ENCODE measurements at regions not wholly inside any gene's neighbourhood (a gene's known extent, or its start where the extent isn't known, plus 50 kb on each side); places are given as distances from the start of the nearest gene placed in this dataset.

DNA sequence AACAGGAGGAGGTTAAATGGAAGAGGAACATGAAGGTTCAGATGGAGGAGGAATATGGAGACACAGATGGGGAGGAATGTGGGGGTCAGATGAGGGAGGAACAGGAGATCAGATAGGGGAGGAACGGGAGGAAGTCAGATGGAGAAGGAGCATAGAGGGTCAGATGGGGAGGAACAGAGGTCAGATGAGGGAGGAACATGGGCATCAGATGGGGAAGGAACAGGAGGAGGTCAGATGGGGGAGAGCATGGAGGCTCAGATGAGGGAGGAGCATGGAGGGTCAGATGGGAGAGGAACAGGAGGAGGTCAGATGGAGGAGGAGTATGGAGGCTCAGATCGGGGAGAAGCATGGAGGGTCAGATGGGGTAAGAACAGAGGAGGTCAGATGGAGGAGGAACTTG lies 290.6 kb downstream of the BMP7 start:
- no peaks in the 10 kb centered on the region for H3K4me1 Mint-ChIP-seq
- H3K4me3 Mint-ChIP-seq, result no peak overlapping the region
- DNase-seq (no peak), ATAC-seq (no peak)
- peaks cover 83% of the 10 kb centered on the region for H3K27me3 Mint-ChIP-seq
- H3K27ac Mint-ChIP-seq, result no peak overlapping the region
- H3K9me3 Mint-ChIP-seq, result no peaks in the 10 kb centered on the region

DNA sequence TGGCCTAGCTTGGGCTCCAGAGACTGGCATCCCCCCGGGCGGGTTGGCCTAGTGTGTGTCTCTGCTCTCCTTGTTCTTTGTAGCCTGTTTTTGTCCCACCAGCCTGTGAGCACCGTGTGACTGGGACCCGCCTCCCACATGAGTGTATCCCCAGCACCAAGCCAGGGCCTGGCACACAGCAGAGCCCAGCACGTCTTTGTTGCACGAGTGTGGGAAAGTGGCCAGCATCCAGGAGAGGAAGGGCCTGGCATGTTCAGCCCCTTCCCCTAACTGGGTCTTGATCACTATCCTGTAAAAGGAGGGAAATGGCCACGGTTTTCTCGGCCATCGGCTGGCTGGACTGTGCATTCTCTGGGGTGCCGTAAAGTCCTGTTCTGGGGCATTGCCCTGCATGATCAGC lies 290.1 kb downstream of the BMP7 start:
- no peaks in the 10 kb centered on the region for H3K9me3 Mint-ChIP-seq
- DNase-seq (no peak), ATAC-seq (no peak)
- no peak overlapping the region for H3K4me3 Mint-ChIP-seq
- H3K4me1 Mint-ChIP-seq, result no peaks in the 10 kb centered on the region
- no peak overlapping the region for H3K27ac Mint-ChIP-seq
- H3K27me3 Mint-ChIP-seq, result peaks cover 78% of the 10 kb centered on the region

DNA sequence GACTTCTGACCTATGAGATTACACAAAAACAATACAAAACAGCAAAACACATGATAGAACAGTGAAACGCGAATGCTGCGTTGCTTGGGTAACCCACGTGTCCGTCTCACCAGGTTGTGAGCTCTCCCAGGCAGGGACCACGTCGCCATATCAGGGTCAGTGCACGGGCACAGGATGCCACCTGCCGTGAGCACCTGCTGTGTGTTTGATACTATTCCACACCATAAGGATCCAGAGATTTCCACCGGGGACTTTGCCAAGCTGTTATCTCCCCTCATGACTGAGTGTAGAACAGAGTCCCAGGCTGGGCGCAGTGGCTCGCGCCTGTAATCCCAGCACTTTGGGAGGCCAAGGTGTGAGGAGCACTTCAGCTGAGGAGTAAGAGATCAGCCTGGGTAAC lies 288.0 kb downstream of the BMP7 start:
- peaks cover 0 to under 1% of the 10 kb centered on the region in 2 donors for H3K9me3 Mint-ChIP-seq
- no peak overlapping the region for H3K4me3 Mint-ChIP-seq
- no peaks in the 10 kb centered on the region for H3K4me1 Mint-ChIP-seq
- ATAC-seq (no peak), DNase-seq (no peak)
- peak overlapping the region in 1 of 2 donors; percentile 45 for H3K27ac Mint-ChIP-seq
- peaks cover 67% of the 10 kb centered on the region for H3K27me3 Mint-ChIP-seq

DNA sequence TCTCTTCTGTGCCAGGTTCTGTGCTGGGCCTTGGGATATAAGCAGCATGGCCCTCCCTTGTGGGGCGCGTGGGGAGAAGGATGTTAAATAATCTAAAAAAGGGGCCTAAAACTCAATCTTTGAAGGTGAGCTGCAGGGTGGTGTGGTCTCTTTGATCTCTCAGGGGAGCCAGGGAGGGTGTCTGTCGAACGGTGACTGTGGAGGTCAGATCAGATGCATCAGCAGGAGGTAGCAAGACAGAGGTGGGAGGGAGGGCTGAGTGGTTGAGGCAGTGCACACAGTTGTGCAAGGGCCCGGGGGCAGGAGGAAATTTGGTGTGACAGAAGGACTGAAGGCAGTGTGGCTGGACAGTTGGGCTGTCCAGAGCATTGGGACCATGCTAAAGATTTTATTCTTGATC lies 287.3 kb downstream of the BMP7 start:
- H3K27ac Mint-ChIP-seq, result no peak overlapping the region

DNA sequence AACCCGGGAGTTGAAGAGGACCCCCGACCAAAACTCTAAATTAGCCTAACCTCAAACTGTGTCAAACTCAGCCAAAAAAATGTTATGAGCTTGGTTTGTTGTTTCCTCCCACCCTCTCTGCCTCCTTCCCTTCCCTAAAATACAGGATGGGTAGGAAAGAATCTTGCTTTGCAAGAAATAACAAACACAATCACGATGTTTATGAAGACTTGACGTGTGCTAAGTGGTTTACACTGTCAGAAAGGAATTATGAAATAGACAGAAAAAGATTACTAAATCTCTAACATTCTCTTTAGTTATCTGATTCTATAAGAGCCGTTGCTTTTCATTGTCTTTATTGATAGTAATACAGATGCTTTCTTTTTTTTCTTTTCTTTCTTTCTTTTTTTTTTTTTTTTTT lies 285.1 kb downstream of the BMP7 start:
- H3K27me3 Mint-ChIP-seq, result peaks cover 39% of the 10 kb centered on the region
- no peaks in the 10 kb centered on the region for H3K4me1 Mint-ChIP-seq
- no peak overlapping the region for H3K4me3 Mint-ChIP-seq
- no peak for DNase-seq
- H3K27ac Mint-ChIP-seq, result peak overlapping the region in 1 of 2 donors; percentile 67
- peaks cover 7 to 17% of the 10 kb centered on the region in 2 donors for H3K9me3 Mint-ChIP-seq
- ATAC-seq, result no peak

More for the DNA sequence above, 287.3 kb downstream of the BMP7 start:
- Mint-ChIP-seq H3K4me3 (no peak overlapping the region), H3K9me3 (peaks cover 2 to 7% of the 10 kb centered on the region in 2 donors), H3K4me1 (no peaks in the 10 kb centered on the region), H3K27me3 (peaks cover 61% of the 10 kb centered on the region)
- no peak for ATAC-seq
- no peak for DNase-seq

DNA sequence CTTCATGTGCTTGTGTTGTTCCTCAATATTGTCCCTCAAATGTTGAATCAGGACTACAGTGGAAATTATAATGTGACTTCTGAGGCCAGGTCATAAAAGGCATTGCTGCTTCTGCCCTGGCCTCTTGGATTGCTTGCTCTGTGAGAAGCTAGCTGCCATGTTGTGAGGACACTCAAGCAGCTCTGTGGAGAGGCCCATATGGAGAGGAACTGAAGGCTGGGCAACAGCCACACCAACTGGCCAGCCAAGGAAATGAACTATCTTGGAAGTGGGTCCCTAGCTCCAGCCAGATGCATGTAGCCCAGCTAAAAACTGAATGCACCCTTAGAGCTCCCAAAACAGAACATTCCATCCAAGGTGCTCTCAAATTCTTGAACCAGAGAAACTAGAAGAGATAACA lies 282.6 kb downstream of the BMP7 start:
- Mint-ChIP-seq H3K4me3 (no peak overlapping the region), H3K27ac (no peak overlapping the region), H3K27me3 (peaks cover 23% of the 10 kb centered on the region), H3K9me3 (peaks cover 7 to 25% of the 10 kb centered on the region in 2 donors), H3K4me1 (no peaks in the 10 kb centered on the region)
- ATAC-seq (no peak), DNase-seq (no peak)

DNA sequence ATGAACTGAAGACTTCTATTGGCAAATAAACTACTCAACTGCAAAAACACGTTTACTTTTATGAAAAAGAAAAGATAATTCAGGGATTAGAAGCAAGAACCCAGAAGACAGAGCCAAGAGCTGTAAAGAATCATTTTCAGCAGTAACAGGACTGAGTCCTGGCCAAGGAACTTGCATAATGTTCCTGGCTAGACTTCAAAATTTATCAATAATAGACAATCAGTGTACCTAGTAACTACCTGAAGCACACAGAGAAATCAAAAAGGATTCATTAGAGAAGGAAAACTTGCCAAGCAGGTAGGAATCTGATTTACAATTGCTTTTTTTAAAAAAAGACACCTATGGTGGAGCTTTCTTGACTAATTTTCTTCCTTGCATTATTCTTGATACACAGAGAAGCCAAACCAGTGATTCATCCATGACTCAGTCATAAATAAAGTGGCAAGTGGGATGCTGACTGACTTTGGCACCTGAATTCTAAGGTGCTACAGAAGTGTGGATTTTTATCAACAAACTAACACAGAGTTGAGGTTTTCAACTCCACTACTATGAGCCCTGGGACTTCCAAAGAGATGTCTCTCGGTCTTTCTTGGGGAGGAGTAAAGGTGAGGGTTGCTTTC lies 281.3 kb downstream of the BMP7 start:
- no peak overlapping the region for H3K27ac Mint-ChIP-seq
- peaks cover 18% of the 10 kb centered on the region for H3K27me3 Mint-ChIP-seq
- no peaks in the 10 kb centered on the region for H3K4me1 Mint-ChIP-seq
- ATAC-seq (no peak), DNase-seq (no peak)
- peaks cover 7 to 25% of the 10 kb centered on the region in 2 donors for H3K9me3 Mint-ChIP-seq
- H3K4me3 Mint-ChIP-seq, result no peak overlapping the region

DNA sequence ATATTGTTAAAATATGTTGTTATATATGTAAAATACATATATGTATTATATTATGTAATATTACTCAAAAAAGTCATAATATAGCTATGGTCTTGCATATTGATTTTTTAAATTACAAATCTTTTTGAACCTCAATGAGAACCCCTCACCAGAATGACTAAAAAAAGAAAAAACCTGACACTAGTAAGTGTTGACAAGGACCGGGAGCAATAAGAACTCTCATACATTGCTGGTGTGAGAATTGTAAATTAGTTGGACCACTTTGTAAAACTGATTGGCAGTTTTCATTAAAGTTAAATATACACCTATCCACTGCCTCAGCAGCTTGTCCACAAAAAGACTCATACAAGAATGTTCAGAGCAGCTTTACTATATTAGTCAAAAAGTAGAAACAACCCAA lies 280.0 kb downstream of the BMP7 start:
- ATAC-seq, result no peak
- Mint-ChIP-seq H3K4me1 (no peaks in the 10 kb centered on the region), H3K27me3 (peaks cover 20% of the 10 kb centered on the region), H3K4me3 (no peak overlapping the region), H3K27ac (no peak overlapping the region), H3K9me3 (peaks cover 7 to 25% of the 10 kb centered on the region in 2 donors)
- no peak for DNase-seq

DNA sequence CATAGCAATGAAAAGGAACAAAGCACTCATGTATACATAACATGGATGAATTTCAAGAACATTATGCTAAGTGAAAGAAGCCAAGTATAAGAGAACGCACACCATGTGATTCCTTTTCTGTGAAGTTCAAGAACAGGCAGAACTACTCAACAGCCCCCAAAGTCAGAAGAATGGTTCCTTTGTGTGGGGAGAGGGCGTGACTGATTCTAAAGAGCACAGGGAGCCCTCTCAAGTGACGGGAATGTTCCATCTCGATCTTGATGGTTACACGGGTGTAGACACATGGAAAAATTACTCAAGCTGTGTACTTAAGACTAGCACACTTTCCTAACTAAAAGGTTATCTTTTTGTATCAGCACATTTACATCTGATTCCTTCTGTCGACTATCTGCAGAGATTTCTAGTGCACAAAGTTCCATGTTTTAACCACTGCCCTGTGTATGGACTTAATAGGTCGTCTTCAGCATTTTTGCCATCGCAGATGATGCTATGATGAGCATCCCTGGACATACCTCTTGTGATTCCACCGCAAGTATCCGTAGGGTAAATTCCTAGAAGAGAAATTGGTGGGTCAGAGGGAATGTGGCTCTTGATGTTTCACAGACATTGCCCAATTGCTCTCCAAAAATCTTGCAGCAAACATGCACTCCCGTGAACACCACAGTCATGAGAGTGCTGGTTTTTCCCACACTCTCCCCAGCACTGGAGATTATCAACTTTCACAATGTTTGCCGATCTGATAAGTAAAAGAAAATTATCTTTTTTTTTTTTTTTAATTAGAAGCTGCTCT lies 279.3 kb downstream of the BMP7 start:
- Mint-ChIP-seq H3K9me3 (peaks cover 7 to 25% of the 10 kb centered on the region in 2 donors), H3K27me3 (peaks cover 21% of the 10 kb centered on the region), H3K4me1 (no peaks in the 10 kb centered on the region), H3K27ac (no peak overlapping the region), H3K4me3 (no peak overlapping the region)
- no peak for ATAC-seq
- no peak for DNase-seq

DNA sequence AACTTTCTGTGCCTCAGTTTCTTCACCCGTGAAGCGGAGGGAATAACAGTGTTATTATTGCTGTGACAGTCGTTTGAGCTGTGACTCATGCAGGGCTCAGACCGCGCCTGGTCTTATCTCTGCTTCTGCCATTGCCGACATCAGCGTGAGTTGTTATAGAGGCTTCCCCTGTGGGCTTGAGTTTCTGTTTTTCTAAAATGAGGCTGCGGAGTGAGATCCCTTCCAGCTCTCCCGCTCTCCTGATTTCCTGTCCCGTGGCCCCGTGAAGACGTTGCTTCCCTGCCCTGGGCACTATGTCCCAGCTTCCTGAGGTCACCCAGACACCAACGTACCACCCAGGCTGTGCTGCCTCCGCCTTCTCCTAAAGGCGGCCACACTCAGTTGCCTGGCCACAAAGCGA lies 278.5 kb downstream of the BMP7 start:
- no peak for ATAC-seq
- Mint-ChIP-seq H3K4me1 (no peaks in the 10 kb centered on the region), H3K4me3 (no peak overlapping the region), H3K27me3 (peaks cover 21% of the 10 kb centered on the region), H3K9me3 (peaks cover 7 to 25% of the 10 kb centered on the region in 2 donors), H3K27ac (no peak overlapping the region)
- DNase-seq, result no peak

DNA sequence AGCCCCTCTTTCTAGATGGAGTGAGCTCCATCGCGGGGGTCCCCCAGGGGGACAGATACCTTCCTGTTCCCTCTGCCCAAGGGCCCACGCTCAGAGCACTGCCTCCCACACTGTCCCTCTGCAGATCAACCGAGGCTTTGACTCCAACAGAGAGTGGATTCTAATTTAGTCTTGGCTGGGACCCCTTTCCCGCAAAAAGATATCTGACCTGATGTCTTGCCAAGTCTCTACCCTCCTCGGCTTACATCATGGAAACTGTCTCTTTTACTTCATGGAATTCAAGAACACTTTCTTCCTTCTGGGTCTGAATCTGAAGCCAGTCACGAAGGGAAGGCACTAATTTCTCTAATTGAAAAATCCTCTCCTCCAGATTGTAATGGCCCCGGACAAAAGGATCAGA lies 278.0 kb downstream of the BMP7 start:
- H3K9me3 Mint-ChIP-seq, result peaks cover 7 to 25% of the 10 kb centered on the region in 2 donors
- DNase-seq, result no peak
- H3K27ac Mint-ChIP-seq, result no peak overlapping the region
- H3K4me1 Mint-ChIP-seq, result no peaks in the 10 kb centered on the region
- peaks cover 21% of the 10 kb centered on the region for H3K27me3 Mint-ChIP-seq
- no peak overlapping the region for H3K4me3 Mint-ChIP-seq
- no peak for ATAC-seq

DNA sequence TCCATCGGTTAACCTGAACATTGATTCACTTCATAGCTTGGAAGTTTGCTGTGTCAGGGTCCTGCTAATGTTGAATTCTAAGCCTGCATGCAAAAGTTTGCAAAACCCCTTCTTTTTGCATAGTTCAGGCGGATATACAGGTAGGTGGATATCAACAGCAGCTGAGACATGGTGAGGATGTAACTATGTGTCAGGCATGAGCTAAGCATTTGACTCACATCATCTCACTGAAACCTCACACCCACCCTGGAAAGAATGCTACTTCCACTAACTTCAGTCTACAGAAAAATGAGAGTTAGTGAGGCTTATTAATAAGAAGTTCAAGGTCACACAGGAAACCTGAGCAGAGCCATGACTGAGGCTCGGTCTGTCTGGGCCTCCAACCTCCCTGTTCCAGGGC lies 276.9 kb downstream of the BMP7 start:
- Mint-ChIP-seq H3K4me1 (no peaks in the 10 kb centered on the region), H3K4me3 (no peak overlapping the region)

DNA sequence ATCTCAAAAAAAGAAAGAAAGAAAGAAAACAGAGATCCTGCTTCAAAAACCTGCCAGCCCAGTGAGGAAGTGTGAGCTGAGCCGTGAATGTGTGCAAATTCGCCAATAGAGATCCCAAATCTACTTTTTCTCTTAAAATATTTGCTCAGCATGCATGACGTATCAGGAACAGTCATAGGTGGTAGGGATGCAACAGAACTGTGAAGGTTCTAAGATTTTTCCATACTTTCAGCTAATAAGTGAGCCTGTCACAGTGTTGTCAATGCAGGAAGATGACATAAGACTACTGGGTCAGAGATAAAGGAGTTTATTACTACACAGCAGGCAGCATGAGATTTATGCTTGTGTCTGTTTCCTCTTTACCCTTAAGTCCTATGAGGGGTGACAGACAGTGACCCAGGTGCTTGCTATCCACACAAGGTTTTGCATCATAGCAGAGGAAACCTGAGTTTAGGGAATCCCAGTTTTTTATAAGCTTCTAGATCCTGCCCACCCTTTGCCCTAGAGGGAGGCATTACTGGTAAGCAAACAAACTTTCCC lies 273.4 kb downstream of the BMP7 start:
- DNase-seq, result no peak
- H3K4me1 Mint-ChIP-seq, result no peaks in the 10 kb centered on the region
- H3K4me3 Mint-ChIP-seq, result no peak overlapping the region
- H3K27ac Mint-ChIP-seq, result no peak overlapping the region
- peaks cover 29% of the 10 kb centered on the region for H3K27me3 Mint-ChIP-seq
- ATAC-seq, result no peak
- peaks cover 0 to 11% of the 10 kb centered on the region in 2 donors for H3K9me3 Mint-ChIP-seq

More for the DNA sequence above, 276.9 kb downstream of the BMP7 start:
- Mint-ChIP-seq H3K9me3 (peaks cover 1 to 14% of the 10 kb centered on the region in 2 donors), H3K27ac (no peak overlapping the region), H3K27me3 (peaks cover 21% of the 10 kb centered on the region)
- ATAC-seq, result no peak
- no peak for DNase-seq

DNA sequence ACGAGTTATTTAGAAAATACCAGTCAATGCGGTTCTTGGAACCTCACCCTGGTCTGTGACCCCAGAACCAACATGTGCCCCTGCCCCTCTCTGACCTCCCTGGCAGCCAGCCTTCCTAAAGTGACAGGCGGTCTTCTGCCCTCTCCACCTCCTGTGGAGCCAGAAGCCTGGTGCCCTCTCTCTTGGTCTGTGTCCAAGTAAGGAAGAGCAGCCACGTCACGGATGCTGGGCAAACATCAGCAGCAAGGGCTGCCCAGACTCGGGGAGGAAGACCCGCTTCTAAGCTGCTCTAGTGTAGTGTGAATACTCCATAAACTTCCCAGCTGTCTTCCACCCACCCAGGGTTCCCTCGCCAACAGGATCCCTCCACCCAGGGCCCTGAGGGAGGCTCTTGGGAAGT lies 272.4 kb downstream of the BMP7 start:
- peaks cover 20% of the 10 kb centered on the region for H3K27me3 Mint-ChIP-seq
- H3K9me3 Mint-ChIP-seq, result peaks cover 0 to 13% of the 10 kb centered on the region in 2 donors
- ATAC-seq (no peak), DNase-seq (no peak)
- no peaks in the 10 kb centered on the region for H3K4me1 Mint-ChIP-seq
- peak overlapping the region in 1 of 2 donors; percentile 34 for H3K27ac Mint-ChIP-seq
- no peak overlapping the region for H3K4me3 Mint-ChIP-seq

DNA sequence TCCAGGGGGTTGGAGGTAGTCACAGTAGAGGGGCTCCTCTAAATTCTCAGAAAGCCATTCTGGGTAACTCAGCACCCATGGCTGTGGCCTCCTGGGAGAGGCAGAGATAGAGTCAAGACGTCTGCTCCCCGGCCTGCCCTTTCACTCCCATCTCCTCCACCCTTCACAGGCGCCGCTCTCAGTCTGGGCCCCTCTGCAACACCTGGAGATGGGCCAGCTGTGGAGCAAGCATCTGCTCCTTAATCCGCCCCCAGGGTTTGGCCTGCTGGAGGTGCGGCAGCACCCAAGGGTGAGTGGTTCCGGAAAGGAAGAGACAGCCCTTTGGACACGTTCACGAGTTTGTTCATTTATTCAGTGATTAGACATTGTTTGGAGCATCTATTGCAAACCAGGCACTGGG lies 271.3 kb downstream of the BMP7 start:
- Mint-ChIP-seq H3K27ac (no peak overlapping the region), H3K4me1 (no peaks in the 10 kb centered on the region), H3K9me3 (peaks cover 0 to 13% of the 10 kb centered on the region in 2 donors), H3K4me3 (no peak overlapping the region), H3K27me3 (peaks cover 18% of the 10 kb centered on the region)
- no peak for DNase-seq
- no peak for ATAC-seq

DNA sequence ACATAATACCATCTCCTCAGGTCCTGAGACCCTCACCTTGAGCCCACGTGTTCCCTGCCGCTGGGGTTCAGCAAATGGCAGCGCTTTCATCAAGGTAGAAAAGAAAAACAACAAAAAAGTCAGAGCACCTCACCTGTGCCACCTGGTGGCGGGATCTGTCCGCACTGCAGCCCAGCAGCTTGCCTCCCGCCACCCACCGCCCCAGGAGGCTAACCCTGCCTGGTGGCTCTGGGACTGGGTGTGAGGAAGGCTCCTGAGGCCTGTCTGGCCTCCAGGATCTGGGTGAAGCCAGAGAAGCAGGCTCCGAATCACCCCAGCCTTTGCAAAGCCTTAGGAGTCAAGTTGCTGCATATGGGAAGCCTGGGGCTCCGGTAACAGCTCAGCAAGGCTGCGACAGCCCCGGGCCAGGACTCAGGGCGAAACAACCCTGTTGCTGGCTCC lies 270.8 kb downstream of the BMP7 start:
- Mint-ChIP-seq H3K9me3 (peaks cover 0 to 13% of the 10 kb centered on the region in 2 donors), H3K27ac (no peak overlapping the region), H3K27me3 (peaks cover 18% of the 10 kb centered on the region), H3K4me3 (no peak overlapping the region), H3K4me1 (no peaks in the 10 kb centered on the region)
- DNase-seq (no peak), ATAC-seq (no peak)
